HG03378 (cell line): ENCODE measurements at regions not wholly inside any gene's neighbourhood (a gene's known extent, or its start where the extent isn't known, plus 50 kb on each side); places are given as distances from the start of the nearest gene placed in this dataset.

Experiments used
- ATAC-seq: cut with Tn5 transposase; IDR thresholded peaks from one replicate; pipeline ENCODE4 v1.9.1; 2021; ENCODE audit warnings: mild to moderate bottlenecking, moderate library complexity; ENCODE audit not compliant: unreplicated experiment

DNA sequence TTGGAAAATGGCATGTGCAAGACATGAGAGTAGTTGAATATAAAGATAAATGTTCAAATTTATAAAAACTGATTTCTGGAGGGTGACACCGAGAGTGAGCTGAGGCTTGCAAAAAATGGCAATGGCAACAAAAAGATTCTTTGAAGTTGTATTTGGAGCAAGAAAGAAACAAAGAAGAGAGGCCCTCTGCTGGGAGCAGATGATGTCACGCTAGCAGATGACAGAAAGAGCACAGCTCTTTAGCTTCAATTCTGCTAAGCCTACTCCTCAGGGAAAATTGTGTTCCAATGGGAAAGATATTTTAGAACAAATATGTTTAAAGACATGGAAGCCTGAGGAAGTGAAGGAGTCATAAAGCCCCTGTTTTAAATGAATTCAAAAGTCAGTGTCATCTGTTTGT is 125.3 kb upstream of the NOX3 start:
- no peak for ATAC-seq

DNA sequence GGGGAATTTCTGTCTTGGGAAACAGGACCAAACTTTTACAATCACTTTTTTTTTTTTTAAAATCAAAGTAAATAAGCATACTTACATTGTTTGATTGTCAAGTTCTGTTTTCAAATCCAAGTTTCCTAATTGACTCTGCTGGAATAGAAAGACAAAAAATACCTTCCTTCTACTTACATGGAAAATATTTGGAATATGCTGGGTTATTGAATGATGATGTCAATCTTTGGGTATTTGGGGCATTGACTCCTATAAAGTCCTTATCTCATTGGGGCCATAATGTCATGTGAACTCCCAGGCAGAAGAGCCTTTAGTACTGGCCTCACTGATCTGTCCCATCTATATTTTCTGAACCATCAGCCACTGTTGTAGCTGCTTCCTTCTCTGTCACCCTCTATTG is 122.6 kb upstream of the NOX3 start:
- no peak for ATAC-seq

DNA sequence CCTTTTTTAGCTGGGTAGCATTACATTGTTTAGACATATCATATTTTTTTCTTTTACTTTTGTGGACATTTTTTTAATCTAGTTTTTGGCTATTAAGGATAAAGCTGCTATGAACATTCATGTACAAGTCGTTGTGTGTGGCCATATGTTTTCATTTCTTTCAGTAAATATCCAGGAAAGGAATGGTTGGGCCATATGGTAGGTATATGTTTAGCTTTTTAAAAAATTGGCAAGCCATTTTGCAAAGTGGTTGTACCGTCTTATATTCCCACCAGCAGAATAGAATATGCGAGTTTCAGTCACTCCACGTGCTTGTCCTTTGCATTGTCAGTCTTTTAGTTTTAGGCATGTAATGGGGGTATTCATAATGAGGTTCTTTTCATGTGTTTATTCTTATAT is 106.3 kb upstream of the NOX3 start:
- no peak for ATAC-seq

DNA sequence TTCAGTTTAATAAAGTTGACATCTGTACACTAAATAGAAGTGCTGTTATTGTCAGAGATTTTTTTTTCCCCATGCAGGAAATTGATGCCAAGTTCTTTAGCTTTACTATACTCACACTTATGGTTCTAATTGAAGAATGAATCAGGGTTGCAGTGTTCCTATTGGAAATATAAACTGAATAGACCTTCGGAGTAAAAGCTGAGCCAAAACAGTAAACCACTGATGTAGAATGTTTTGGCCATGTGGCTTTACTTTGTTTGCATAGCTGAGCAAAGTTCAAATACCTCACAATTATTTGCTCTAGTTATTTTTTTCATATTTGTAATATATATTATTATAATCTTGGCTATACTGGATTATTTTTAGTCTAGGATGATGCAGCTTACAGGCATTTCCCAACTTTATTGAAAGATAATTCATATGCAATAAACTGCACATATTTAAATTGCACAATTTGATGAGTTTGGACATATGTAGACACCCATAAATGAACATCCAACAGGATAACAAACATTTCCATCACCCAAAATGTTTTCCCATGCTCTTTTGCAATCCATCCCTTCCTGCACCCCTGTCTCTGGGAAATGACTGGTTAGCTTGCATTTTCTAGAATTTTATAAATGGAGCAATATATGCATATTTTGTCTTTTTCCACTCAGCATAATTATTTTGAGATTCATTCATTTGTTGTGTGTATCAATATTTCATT is 105.8 kb upstream of the NOX3 start:
- no peak for ATAC-seq

DNA sequence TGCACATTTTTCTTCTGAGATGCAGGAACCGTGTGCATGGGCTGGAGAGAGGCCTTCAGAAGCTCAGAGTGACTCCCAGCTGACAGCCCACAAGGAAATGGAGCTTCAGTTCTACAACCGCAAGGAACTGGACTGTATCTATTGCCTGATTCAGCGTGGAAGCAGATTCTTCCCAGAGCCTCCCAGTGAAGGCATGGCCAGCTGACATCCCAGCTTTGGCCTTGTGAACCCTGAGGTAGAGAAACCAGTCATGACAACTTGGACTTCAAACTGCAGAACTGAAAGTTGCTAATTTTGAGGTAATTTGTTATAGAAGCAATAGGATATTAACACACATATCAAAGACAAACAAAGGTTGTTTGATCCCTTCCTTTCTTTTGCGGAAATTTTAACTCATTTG is 94.3 kb upstream of the NOX3 start:
- ATAC-seq, result no peak

DNA sequence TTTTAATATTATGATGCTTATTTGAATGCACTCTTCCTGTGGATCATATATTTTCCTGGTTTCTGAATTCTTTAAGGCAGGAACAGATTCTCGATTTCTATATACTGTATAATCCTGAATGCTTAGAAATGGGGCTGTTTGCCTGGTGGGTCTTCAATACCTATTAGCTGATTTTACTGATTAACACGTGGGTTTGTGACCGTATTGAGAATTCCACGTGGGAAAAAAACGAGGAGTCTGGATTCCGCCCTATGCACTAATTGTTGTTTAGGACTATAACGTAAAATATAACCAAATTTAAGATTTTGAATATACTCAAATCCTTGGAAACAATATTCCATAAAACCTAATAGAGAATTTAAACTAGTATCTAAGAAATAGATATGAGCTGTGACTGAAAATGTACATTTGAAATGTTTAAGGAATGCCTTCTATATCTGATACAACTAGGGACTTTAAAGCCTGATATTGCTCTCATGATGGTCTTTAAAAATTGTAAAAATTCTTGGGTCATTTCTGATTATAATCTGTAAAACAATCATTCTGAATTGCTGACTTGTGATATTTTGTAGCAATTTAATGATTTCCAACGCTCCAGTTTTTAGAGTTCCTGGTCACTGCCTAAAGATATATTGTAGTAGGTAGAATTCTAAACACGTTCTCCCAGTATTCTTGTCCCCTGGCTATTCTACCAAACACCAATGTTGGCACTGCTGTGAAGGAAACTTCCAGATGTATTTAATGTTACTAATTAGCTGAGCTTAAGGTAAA is 93.6 kb upstream of the NOX3 start:
- no peak for ATAC-seq

DNA sequence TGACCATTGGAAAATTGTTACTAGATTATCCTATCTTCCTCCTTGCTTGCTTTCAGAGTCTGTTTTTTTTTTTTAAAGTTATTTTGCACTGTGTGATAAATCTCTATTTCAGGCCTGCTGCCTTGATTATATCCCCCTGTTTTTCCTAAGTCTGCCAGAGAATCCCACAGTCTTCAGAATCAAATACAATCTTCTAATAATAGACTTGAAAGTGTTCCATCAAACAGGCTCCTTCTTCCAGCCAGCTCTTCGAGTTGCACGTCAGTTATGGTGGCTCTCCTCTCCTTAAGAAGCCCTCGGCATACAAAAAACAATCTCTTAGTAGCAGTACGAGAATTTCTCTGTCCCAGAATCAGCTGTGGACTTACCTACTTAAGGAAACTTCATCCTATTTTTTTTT is 92.9 kb upstream of the NOX3 start:
- no peak for ATAC-seq

DNA sequence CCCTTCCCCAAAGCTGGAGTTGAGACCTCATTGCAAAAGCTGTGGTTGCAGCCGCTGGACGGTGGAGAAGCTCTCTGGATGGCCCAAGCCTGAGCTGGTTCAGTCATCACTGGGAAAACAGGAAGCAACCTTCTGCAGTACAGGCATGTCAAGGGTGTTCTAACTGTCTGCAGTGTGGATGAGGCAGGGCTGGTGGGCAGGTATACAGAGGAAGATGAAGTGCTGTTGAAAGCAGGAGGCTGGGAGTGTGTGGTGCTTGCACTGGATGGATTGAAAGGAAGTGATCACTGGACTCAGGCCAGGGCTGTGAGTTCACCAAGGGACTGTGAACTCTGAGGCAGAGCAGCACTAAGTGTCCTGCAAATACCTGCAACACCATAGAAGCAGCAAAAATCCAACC is 89.0 kb upstream of the NOX3 start:
- ATAC-seq, result no peak

DNA sequence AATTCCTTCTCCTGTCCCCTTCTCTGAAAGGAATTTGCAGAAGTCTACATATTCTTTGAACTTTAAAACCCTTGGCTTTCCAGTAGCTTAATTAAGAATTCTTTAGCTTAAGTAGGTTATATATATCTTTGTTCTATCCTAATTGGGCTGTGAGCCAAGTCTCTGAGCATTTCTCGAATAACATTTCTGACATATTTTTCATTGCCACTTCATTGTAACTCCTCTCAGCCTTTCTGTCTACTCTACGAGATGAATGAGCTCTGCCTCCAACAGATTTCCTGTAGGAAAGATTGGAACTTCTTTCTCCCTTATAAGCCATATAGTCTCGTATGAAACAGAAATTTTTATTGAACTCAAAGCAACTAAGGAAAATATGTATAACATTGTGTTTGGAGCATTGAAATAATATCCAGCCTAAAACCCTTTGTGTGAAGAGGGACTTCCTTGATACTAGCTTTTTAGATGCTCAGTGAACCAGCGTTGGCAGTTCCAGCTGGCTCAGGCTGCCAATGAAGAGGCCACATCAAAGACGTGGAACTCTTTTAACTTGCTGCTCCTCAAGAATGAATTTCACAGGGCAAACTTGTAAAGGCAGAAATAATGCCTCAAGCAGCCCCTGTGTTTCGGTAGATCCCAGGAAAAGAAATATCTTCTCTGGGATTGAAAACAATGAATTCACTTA is 87.7 kb upstream of the NOX3 start:
- ATAC-seq, result no peak

DNA sequence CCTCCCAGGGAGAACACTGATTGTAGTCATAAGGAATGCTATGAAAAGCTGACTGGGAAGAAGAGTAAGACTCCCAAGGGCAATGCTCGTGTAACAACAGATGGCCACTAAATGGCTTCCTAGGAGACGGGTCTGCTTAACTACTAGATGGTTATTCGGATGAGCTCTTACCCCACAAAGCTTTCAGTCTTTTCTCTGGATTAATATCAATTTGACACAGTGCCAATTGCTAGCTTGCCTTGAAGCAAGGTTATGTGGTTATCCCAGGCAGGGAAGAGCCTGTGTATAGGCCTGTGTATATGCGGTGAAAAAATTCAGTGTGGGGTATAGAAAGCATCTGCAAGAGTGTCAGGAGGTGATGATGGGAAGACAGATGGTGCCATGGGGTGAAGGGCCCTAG is 86.4 kb upstream of the NOX3 start:
- no peak for ATAC-seq

DNA sequence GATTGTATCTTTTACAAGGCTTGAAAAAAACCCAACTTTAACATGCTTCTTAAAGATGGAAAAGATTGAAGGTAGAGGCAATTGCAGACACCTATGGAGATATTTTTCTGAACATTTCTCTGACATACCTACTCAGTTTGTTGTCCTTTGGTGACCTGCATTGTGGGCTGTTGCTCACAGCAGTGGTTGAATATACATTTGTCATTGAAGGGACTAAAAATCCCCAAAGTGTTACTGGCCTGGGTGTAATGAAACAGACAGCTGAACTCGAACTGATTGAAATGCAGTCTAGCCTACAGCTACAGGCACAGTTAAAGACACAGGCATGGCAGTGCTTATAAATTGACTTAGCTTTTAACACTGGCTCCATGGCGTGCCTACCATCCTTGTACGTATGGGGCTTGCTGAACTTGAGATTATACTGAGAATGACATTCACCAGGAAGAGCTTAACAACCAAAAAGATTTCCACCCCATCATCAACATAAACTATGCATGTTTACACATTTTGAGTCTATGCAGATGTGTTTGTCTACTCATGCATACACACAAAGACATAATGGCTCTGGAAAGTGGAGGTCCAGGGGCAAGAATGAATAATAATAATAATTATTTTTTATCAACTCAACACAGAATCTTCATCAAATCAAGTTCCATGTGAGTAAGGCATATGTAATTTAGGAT is 83.2 kb upstream of the NOX3 start:
- ATAC-seq, result no peak

DNA sequence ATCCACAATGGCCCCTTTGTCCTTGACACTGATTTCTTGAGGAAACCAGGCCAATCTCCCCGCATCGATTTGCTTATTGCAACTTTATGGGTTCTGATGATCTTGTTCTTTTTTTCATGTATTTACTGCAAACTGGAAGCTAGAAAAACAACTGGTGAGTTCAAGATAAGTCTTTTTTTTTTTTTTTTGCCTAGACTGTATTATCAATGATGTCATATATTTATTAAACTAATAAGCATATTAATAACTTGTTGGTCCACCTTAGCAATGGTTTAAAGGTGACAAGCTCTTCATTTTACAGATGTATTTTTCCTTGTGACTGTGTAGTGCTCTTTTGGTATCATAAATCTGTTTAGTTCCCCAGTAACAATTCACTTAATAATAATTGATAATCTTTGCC is 79.0 kb upstream of the NOX3 start:
- no peak for ATAC-seq

DNA sequence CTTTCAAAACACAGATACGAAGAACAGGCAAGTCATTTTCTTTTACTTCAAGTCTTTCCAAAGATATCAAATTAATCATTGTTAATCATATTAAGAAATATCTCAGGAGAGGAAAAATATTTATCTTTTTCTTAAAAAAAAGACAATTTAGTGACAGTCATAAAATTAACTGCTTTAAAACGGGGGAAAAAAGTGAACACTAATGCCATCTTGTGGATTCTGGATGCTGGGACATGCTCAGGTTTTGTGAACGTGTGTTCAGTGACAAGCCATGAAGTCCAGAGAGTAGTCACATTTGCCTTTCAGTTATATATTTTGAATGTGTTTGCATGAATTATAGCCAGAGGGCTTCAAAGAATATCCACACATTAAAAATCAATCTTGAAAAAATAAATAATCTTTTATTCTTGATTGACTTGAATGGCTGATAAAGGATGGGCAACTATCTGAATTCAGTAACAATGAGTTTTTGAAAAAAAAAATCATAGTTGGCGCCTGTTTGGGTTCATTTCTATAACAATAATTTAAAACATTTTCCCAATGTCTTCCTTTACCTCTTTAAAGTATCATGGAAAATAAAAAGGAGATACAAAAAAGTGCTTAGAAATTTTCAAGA is 74.7 kb upstream of the NOX3 start:
- peak; percentile 70 for ATAC-seq

DNA sequence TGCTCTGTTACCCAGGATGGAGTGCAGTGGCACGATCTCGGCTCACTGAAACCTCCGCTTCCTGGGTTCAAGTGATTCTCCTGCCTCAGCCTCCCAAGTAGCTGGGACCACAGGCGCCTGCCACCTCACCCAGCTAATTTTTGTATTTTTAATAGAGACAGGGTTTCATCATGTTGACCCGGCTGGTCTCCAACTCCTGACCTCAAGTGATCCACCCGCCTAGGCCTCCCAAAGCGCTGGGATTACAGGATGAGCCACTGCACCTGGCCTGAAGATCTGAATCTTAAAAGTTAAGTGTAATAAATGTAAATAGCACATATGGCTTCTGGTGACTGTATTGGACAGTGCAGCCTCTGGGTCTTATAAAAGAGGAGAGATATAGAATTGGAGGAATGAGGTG is 74.2 kb upstream of the NOX3 start:
- peak; percentile 29 for ATAC-seq

DNA sequence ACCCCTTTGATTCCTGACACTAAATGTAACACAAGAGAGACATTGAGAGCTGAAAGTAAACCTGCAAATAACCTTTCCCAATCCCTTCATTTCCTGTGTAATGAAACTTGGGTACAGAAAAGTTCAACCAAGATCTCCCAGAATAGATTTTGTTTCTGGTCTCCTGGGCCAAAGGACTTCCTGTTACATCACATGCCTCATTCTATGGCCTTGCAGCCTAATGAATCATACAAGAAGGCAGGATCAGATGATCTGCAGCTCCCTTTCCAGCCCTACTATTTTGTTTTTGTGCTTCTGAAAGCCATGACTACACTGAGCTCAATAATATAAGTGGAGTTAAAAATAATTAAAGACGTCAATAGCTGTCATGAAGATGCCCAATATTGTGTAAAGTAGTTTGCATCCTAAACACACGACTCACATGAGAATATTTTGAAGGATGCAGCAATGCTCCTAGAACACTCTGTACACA is 73.4 kb upstream of the NOX3 start:
- no peak for ATAC-seq

DNA sequence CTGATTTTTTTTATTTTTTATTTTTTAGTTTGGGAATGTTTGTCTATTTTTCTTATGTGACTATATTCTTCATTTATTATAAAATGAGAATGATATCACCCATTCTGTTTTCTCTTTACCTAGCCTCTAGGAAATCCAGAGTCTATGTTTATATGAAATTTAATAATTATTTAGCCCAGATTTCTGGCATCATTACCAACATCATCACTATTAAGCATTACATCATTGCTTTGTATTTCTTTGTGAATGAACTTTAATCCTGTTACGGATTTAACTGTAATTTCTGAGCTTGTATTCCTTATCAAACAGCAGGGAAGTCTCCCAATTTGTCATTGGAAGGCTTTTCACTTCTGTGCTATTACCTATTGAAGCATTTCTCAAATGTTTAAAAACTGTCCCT is 72.7 kb upstream of the NOX3 start:
- ATAC-seq, result no peak

DNA sequence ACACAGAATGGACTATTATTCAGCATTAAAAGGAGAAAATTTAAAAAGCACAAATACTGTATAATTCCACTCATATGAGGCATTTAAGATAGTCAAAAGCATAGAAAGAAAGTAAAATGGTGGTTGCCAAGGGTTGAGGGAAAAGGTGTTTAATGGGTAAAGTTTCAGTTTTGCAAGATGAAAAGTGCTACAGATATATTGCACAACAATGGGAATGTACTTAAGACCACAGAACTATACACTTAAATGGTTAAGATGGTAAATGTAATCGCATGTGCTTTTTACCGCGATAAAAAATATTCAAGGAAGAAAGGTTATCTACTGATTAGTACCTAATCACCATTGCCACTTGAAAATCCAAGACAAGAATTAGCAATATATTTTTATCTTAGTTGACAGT is 71.8 kb upstream of the NOX3 start:
- no peak for ATAC-seq

DNA sequence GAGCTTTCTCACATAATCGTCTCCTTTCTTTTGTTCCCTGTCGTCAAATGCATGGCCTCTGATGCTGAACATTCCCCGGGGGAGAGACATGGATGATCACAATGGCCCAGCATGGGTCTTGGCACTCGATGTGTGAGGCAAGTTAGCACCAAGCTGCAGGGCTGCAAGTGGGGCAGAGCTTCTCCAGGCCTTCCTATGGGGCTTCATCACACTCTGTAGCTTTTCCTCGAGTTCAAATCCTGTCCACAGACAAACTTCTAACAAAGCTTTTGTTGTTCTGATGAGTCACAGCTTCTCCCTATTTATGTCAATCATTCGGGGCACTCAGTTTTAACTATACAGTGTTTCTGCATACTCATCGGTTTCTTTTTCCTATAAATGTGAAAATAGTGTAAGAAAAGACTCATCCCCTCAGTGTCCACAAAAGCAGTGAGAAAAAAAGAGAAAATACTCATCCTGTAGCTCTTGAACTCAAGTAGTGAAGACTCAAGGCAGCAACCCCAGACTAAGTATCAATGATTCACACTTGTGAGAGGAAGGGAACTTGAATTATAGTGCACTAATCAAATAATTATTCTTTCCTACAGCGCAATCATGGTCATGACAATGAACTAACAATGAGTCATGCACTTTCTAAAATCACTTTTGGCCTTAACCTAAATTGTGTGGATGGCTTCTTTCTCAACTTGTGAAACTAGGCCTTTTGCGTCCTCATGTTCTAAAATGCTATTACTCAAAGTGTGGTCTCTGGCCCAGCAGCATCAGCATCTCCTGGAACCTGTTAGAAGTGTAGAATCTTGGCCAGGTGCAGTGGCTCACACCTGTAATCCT is 68.4 kb upstream of the NOX3 start:
- ATAC-seq, result no peak

DNA sequence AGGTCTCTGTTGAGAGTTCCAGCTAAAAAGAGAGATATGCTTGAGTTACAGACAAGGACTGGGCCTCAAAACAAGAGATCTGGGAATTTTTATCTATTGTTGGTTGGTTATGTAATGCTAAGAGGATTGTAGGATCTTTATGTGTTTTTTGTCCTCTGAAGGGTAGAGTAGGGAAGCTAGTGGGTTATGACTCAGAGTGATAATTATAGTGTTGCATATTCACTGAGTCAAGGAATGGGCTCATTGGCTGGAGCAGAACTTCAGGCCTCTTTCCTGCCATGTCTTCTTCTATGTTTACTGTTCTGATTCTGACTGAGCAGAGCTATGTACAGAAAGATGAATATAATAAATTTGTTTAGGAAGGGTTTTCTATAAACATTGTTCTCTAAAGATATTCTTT is 66.1 kb upstream of the NOX3 start:
- ATAC-seq, result no peak

DNA sequence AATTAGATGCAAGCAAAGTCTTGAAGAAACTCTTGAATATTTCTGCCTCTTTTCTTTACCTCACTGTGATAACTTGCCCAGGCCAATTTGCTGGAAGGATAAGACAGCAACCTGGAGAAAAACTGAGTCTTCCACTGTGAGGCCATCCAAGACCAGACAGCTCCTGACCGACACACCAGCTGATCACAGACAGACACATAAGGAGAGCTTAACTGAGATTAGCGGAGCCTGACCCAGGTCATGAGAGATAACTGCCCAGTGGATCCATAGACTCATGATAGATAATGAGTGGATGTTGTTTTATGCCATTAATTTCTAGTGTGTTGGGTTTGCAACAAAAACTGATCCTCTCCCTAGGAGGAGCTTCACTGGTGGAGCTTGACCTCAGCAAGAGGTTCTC is 64.4 kb upstream of the NOX3 start:
- no peak for ATAC-seq
